MG63 (cell line): ENCODE measurements at regions not wholly inside any gene's neighbourhood (a gene's known extent, or its start where the extent isn't known, plus 50 kb on each side); places are given as distances from the start of the nearest gene placed in this dataset.
"Not testable (repeated sequence)": the region's sequence is repeated elsewhere in the genome, so short reads cannot be mapped to it uniquely, and the experiment has no call there.

Source experiments
- DNase-seq: peaks from one replicate; pipeline ENCODE4 v3.0.0-alpha.2; 2020
- H3K27me3 ChIP-seq: fragments of 250-450 bp; sonication (Bioruptor Pico); 2 replicates; pipeline ENCODE4 v1.5.1; 2020; ENCODE audit warnings: mild to moderate bottlenecking, moderate library complexity
- H3K36me3 ChIP-seq: fragments of 250-450 bp; sonication (Bioruptor Pico); 2 replicates; pipeline ENCODE4 v1.5.1; 2020; ENCODE audit warnings: mild to moderate bottlenecking, moderate library complexity
- H3K4me3 ChIP-seq: fragments of 250-450 bp; sonication (Bioruptor Pico); 2 replicates; pipeline ENCODE4 v1.5.1; 2020; ENCODE audit warnings: mild to moderate bottlenecking, moderate library complexity
- H3K9me3 ChIP-seq: fragments of 250-450 bp; sonication (Bioruptor Pico); 2 replicates; pipeline ENCODE4 v1.5.1; 2020; ENCODE audit warnings: mild to moderate bottlenecking, moderate library complexity

DNA sequence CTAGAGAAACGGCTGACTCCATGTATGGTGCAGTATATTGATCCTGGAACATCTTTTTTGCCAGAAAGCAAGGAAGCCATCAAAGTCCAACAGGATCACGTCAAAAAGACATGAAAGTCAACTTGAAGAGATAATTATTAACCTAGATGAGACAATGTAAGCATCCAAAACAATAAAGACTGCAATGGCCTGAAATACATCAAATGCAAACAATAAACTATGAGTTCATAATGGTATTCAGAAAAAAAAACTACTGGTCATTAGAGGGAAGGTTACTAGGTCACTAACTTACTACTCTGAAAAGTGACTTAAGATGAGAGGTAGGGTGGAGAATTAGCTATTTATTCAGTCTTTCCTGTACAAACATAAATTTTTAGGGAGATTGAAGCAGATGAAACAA, 75.3 kb upstream of the OR4F16 start:
- not testable (repeated sequence) for H3K4me3 ChIP-seq, H3K9me3 ChIP-seq, H3K36me3 ChIP-seq, H3K27me3 ChIP-seq, DNase-seq

- not testable (repeated sequence) for H3K9me3 ChIP-seq, H3K27me3 ChIP-seq, H3K36me3 ChIP-seq, H3K4me3 ChIP-seq, DNase-seq
Observed at GRCh38 chr1:771449-771848, 85.0 kb upstream of the OR4F16 start.

DNA sequence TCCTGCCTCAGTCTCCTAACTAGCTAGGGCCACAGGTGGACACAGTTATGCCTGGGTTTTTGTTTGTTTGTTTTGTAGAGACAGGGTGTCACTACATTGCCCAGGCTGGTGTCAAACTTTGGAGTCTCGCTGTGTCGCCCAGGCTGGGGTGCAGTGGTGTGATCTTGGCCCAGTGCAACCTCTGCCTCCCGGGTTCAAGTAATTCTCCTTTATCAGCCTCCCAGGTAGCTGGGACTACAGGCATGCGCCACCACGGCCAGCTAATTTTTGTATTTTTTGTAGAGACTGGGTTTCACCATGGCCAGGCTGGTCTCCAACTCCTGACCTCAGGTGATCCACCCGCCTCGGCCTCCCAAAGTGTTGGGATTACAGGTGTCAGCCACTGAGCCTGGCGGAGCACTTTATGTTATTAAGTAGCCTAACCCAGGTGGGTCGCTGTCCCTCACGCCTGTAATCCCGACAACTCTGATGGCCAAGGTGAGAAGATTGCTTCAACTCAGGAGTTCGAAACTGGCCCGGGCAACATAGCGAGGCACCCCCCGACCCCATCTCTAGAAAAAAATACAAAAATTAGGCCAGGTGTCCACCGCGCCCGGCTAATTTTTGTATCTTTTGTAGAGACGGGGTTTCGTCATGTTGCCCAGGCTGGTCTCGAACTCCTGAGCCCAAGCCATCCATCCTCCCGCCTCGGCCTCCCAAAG, 91.2 kb upstream of the OR4F16 start:
- DNase-seq, H3K27me3 ChIP-seq, H3K36me3 ChIP-seq, H3K9me3 ChIP-seq: not testable (repeated sequence)
- H3K4me3 ChIP-seq = peak overlapping the region; percentile 84

GRCh38 chr1:778451-779278, 92.2 kb upstream of the OR4F16 start:
- peak; percentile 98 for DNase-seq
- not testable (repeated sequence) for H3K36me3 ChIP-seq, H3K9me3 ChIP-seq, H3K27me3 ChIP-seq
- peak overlapping the region; percentile 84 for H3K4me3 ChIP-seq

DNA sequence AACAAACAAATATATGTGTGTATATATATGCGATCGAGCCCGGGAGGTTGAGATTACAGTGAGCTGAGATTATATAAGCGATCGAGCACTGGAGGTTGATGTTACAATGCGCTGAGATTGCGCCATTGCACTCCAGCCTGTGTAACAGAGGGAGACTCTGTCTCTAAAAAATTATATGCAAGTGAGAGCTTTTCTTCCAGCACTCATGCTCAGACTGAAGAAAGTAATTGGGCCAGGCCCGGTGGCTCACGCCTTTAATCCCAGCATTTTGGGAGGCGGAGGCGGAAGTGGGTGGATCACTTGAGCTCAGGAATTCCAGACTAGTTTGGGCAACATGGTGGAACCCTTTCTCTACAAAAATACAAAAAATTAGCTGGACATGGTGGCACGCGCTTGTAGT, 93.2 kb upstream of the OR4F16 start:
- not testable (repeated sequence) for H3K27me3 ChIP-seq, H3K36me3 ChIP-seq, H3K9me3 ChIP-seq
- DNase-seq = peak; percentile 7
- peak overlapping the region; percentile 84 for H3K4me3 ChIP-seq

GRCh38 chr1:788835-789234, 102.4 kb upstream of the OR4F16 start:
- DNase-seq = no peak
- Histone ChIP-seq H3K4me3 (no peak overlapping the region), H3K27me3 (no peaks in the 10 kb centered on the region), H3K36me3 (no peaks in the 10 kb centered on the region), H3K9me3 (peaks cover 4% of the 10 kb centered on the region; the same call in 1 of the 2 replicates)

DNA sequence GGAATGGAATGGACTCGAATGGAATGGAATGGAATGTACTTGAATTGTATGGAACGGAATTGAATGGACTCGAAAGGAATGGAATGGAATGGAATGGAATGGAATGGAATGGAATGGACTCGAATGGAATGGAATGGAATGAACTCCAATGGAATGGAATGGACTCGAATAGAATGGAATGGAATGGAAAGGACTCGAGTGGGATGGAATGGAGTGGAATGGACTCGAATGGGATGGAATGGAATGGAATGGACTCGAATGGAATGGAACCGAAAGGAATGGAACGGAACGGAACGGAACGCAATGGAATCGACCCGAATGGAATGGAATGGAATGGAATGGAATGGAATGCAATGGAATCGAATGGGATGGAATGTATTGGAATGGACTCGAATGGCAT, 103.2 kb upstream of the OR4F16 start:
- H3K36me3 ChIP-seq, DNase-seq, H3K27me3 ChIP-seq, H3K9me3 ChIP-seq, H3K4me3 ChIP-seq: not testable (repeated sequence)

- H3K9me3 ChIP-seq, H3K36me3 ChIP-seq, DNase-seq, H3K4me3 ChIP-seq, H3K27me3 ChIP-seq: not testable (repeated sequence)
Observed at GRCh38 chr1:790388-790930, 104.0 kb upstream of the OR4F16 start.

- not testable (repeated sequence) for H3K9me3 ChIP-seq, DNase-seq, H3K36me3 ChIP-seq, H3K4me3 ChIP-seq, H3K27me3 ChIP-seq
Observed at GRCh38 chr1:794310-794709, 107.9 kb upstream of the OR4F16 start.

- DNase-seq, H3K4me3 ChIP-seq, H3K27me3 ChIP-seq, H3K36me3 ChIP-seq, H3K9me3 ChIP-seq: not testable (repeated sequence)
Observed at GRCh38 chr1:794918-795584, 108.6 kb upstream of the OR4F16 start.

DNA sequence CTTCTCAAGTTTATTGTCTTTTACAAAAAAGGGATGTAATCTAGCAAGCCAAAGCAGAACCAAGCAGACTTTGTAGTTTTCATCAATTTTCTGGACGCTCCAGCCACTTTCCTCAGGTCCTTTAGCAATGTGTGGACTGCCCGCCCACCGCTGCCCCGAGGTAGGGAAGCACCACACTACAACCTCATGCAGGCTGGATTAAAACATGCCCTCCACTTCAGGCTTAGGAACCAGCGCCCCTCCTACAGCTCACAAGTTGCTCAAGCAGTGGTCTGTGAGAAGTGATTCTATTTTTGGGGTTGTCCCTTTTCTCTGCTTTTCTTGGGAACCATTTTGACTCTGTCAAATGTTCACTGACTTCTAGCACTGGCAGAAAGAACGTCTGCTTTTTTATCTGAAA, 111.2 kb upstream of the OR4F16 start:
- not testable (repeated sequence) for H3K4me3 ChIP-seq, H3K27me3 ChIP-seq, DNase-seq, H3K36me3 ChIP-seq, H3K9me3 ChIP-seq

GRCh38 chr1:800397-800796, 113.9 kb upstream of the OR4F16 start:
- not testable (repeated sequence) for H3K36me3 ChIP-seq

GRCh38 chr1:804378-805115, 118.1 kb upstream of the OR4F16 start:
- H3K9me3 ChIP-seq, H3K4me3 ChIP-seq, H3K36me3 ChIP-seq, H3K27me3 ChIP-seq, DNase-seq: not testable (repeated sequence)

More at GRCh38 chr1:800397-800796, 113.9 kb upstream of the OR4F16 start:
- H3K4me3 ChIP-seq, DNase-seq, H3K27me3 ChIP-seq, H3K9me3 ChIP-seq: not testable (repeated sequence)

- H3K4me3 ChIP-seq, H3K36me3 ChIP-seq, H3K27me3 ChIP-seq: not testable (repeated sequence)
Observed at GRCh38 chr1:805310-805709, 118.4 kb upstream of the SAMD11 start.

GRCh38 chr1:807066-807465, 116.7 kb upstream of the SAMD11 start:
- not testable (repeated sequence) for H3K9me3 ChIP-seq, H3K4me3 ChIP-seq, DNase-seq, H3K36me3 ChIP-seq, H3K27me3 ChIP-seq

More at GRCh38 chr1:805310-805709, 118.4 kb upstream of the SAMD11 start:
- DNase-seq, H3K9me3 ChIP-seq: not testable (repeated sequence)

- not testable (repeated sequence) for H3K36me3 ChIP-seq, H3K27me3 ChIP-seq, H3K4me3 ChIP-seq, H3K9me3 ChIP-seq, DNase-seq
Observed at GRCh38 chr1:807699-808390, 115.9 kb upstream of the SAMD11 start.
